ENCODE measurements at regions not wholly inside any gene's neighbourhood (a gene's known extent, or its start where the extent isn't known, plus 50 kb on each side); places are given as distances from the start of the nearest gene placed in this dataset.

GRCh38 chr22:46096051-46096450, 54.3 kb upstream of the PPARA start:
- TF ChIP-seq CTCF (IDR thresholded peaks at IDR 0.05 in 4 of 5, conservative IDR thresholded peaks at IDR 0.05 in 1 of 5) (no peak), POLR2A (IDR thresholded peaks at IDR 0.05) (no peak)
